Urinary bladder (tissue), 3 donors: ENCODE measurements at regions not wholly inside any gene's neighbourhood (a gene's known extent, or its start where the extent isn't known, plus 50 kb on each side); places are given as distances from the start of the nearest gene placed in this dataset.
A peak's percentile ranks its signal among the peaks of the same experiment; 100 is the strongest.
"Not testable (repeated sequence)": the region's sequence is repeated elsewhere in the genome, so short reads cannot be mapped to it uniquely, and the experiment has no call there.

Source experiments
- DNase-seq: peaks from one replicate; pipeline ENCODE4 v3.0.0-alpha.2; 2015; ENCODE audit errors: extremely low spot score
- H3K27ac ChIP-seq: one replicate; pipeline ENCODE4 v1.5.1; 2013; ENCODE audit warnings: low read depth, mild to moderate bottlenecking, moderate library complexity
- H3K36me3 ChIP-seq: one replicate; pipeline ENCODE4 v1.6.1; 2013; ENCODE audit warnings: mild to moderate bottlenecking, moderate library complexity; ENCODE audit not compliant: insufficient read depth
- H3K4me1 ChIP-seq: one replicate; pipeline ENCODE4 v1.6.1; 2013; ENCODE audit warnings: mild to moderate bottlenecking, moderate library complexity; ENCODE audit not compliant: insufficient read depth
- H3K4me3 ChIP-seq: one replicate; pipeline ENCODE4 v1.5.1; 2013; ENCODE audit warnings: low read depth, low read length
- whole genome bisulfite sequencing: extraction: QIAGEN DNeasy Blood & Tissue Kit; methylation state at CpG from one replicate; pipeline ENCODE4 v1.1.7; 2013; 5-methylcytosine and 5-hydroxymethylcytosine counted together
- donor health status: healthy with polysubstance abuse.
- donor health status: healthy.

DNA sequence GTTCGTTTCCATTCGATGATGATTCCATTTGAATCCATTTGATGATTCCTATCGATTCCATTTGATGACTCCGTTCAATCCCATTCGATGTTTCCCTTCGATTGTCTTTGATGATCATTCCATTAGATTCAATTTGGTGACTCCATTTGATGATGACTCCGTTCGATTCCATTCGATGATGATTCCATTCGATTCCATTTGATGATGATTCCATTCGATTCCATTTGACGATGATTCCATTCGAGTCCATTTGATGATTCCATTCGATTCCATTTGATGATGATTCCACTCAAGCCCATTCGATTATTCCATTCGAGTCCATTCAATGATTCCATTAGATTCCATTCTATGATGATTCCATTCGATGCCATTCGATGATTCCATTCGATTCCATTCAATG is 2730.6 kb downstream of the RPIA start:
- H3K36me3 ChIP-seq, H3K27ac ChIP-seq, DNase-seq, H3K4me1 ChIP-seq, H3K4me3 ChIP-seq: not testable (repeated sequence)
- WGBS: 81% methylated on average over 19 of the region's 19 CpGs

DNA sequence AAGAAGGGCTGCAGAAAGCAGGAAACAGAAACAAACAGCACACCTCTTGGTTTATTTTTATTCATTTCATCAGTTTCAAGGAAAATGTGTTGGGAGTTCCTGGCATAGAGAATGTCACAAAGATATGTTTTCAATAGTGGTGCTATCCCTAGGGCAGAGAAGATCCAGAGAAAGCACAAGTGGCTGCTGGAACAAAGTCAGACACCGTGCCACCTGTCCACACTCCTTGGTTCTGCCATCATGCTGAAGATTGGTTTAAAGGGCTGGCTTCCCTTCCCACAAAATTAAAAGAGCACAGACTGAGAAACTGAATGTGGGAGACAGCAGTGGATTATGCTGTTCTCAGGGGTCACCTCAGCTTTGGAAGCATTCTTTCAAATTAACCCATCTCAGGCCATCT is 2735.7 kb downstream of the RPIA start:
- H3K4me1 ChIP-seq, H3K27ac ChIP-seq, DNase-seq, H3K4me3 ChIP-seq, H3K36me3 ChIP-seq: not testable (repeated sequence)
- 57% methylated on average over 1 of the region's 1 CpG for WGBS

DNA sequence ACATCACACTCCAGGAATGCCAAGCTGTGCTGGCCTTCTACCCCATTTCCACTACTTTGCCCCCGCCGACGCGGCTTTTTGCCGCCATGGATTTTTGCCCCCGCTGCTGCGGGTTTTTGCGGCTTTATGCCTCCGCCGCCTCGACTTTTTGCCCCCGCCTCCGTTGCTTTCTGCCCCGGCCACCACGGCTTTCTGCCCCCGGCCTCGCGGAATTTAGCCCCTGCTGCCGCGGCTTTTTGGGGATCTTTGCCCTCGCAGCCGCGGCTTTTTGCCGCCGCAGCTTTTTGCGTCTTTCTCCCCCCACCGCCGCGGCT is 2750.4 kb downstream of the RPIA start:
- not testable (repeated sequence) for DNase-seq, H3K4me1 ChIP-seq, H3K36me3 ChIP-seq, H3K27ac ChIP-seq
- peak overlapping the region; percentile 36 for H3K4me3 ChIP-seq
- WGBS: 12% methylated on average over 29 of the region's 29 CpGs

DNA sequence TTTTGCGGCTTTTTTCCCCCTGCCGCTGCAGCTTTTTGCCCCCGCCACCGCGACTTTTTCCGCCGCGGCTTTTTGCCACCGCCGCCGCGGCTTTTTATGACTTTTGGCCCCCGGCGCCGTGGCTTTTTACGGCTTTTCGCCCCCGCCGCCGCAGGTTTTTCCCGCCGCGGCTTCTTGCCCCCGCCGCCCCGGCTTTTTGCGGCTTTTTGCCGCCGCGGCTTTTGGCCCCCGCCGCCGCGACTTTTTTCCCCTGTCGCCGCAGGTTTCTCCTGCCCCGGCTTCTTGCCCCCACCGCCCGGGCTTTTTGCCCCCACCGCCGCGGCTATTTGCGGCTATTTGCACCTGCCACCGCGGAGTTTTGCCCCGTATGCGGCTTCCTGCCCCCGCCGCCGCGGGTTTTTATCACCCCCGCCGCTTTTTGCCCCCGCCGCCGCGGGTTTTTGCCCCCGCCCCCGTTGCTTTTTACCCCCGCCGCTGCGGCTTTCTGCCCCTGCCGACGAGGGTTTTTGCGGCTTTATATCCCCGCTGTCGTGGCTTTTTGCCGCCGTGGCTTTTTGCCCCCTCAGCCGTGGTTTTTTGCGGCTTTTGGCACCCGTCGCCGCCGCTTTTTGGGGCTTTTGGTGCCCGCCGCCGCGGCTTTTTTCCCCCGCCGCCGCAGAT is 2750.9 kb downstream of the RPIA start:
- whole genome bisulfite sequencing: 10% methylated on average over 82 of the region's 82 CpGs
- peak overlapping the region; percentile 36 for H3K4me3 ChIP-seq
- peaks cover 2% of the 10 kb centered on the region for H3K4me1 ChIP-seq
- no peak overlapping the region for H3K27ac ChIP-seq
- DNase-seq: no peak
- H3K36me3 ChIP-seq: no peaks in the 10 kb centered on the region

DNA sequence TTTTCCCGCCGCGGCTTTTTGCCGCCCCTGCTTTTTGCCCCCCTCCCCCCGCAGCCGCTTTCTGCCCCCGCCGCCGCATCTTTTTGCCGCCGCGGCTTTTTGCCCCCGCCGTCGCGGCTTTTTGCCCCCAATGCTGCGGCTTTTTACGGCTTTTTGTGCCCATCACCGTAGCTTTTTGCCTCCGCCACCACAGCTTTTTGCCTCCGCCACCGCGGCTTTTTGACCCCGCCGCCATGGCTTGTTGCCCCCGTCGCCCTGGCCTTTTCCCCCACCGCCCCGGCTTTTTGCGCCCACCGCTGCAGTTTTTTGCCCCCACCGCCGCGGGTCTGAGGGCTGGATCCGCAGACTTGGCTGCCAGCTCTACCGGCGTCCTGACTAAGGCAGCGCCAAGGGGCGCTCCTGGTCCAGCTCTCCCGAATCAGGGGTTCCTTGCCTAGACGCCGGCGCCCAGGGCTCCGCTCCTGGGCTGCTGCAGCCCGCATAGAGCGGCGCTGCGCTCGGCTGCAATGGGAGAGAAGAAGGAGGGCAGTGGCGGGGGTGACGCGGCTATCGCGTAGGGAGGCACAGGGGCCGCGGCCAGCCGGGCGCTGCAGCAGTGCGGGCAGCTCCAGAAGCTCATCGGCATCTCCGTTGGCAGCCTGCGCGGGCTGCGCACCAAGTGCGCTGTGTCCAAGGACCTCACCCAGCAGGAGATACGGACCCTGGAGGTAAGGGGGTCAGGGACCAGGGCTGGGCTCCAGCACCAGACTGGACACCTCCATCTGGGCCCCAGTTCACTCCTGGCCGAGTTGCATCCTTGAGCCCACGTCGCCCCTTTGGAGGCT is 2751.6 kb downstream of the RPIA start:
- DNase-seq, H3K36me3 ChIP-seq, H3K4me1 ChIP-seq, H3K27ac ChIP-seq: not testable (repeated sequence)
- WGBS: 16% methylated on average over 49 of the region's 69 CpGs
- peak overlapping the region; percentile 36 for H3K4me3 ChIP-seq

DNA sequence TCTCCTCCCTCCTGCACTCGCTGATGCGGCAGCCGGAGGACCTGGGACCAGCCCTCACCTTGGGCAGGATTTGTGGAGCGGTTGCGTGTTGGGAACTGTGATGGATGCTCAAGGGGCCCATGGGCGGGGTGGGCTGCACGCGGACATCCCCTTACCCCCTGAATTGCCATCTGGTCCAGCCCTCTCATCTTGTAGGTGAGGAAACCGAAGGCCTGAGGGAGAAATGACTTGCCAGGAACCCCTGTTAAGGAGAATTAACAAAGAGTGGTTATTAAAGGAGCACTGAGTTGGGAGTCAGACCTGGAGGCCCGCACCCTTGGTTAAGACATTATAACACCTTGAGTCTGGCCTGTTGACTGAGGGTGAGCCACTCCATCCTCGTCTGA is 2752.2 kb downstream of the RPIA start:
- not testable (repeated sequence) for DNase-seq, H3K27ac ChIP-seq, H3K4me1 ChIP-seq, H3K4me3 ChIP-seq, H3K36me3 ChIP-seq
- WGBS: 62% methylated on average over 9 of the region's 11 CpGs

DNA sequence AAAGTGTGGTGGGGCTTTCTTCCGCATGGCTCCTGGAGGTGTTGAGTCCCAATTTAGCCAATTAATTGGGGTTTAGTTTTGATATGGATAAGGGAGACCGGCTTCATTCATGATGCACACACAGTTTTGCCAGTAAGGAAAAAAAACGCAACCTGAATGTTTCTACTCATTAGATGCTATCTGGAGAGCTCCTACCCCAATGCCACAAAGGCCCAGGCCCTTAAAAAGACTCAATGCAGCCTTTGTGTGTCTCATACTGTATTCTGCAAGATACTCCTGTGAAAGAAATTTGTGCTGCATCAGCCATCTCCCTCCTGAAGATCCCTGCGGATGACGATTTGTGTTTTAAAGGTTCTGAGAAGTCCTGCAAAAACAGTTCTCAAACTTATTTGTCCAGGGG is 2754.2 kb downstream of the RPIA start:
- DNase-seq, H3K4me3 ChIP-seq, H3K27ac ChIP-seq, H3K4me1 ChIP-seq, H3K36me3 ChIP-seq: not testable (repeated sequence)
- 83% methylated on average over 4 of the region's 5 CpGs for WGBS

DNA sequence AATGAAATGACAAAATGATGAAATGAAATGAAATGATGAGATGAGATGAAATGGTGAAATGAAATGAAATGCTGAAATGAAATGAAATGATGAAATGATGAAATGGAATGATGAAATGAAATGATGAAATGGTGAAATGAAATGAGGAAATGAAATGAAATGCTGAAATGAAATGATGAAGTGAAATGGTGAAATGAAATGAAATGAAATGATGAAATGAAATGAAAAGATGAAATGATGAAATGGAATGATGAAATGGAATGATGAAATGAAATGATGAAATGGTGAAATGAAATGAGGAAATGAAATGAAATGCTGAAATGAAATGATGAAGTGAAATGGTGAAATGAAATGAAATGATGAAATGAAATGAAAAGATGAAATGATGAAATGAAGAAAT is 2755.0 kb downstream of the RPIA start:
- not testable (repeated sequence) for H3K4me1 ChIP-seq, H3K4me3 ChIP-seq, DNase-seq, H3K27ac ChIP-seq, H3K36me3 ChIP-seq

DNA sequence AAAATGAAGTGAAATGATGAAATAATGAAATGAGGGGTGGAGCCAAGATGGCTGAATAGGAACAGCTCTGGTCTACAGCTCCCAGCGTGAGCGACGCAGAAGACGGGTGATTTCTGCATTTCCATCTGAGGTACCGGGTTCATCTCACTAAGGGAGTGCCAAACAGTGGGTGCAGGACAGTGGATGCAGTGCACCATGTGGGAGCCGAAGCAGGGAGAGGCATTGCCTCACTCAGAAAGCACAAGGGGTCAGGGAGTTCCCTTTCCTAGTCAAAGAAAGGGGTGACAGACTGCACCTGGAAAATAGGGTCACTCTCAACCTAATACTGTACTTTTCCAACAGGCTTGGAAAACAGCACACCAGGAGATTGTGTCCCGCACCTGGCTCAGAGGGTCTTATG is 2755.4 kb downstream of the RPIA start:
- WGBS: 92% methylated on average over 6 of the region's 7 CpGs
- H3K4me1 ChIP-seq, H3K27ac ChIP-seq, H3K36me3 ChIP-seq, H3K4me3 ChIP-seq, DNase-seq: not testable (repeated sequence)

DNA sequence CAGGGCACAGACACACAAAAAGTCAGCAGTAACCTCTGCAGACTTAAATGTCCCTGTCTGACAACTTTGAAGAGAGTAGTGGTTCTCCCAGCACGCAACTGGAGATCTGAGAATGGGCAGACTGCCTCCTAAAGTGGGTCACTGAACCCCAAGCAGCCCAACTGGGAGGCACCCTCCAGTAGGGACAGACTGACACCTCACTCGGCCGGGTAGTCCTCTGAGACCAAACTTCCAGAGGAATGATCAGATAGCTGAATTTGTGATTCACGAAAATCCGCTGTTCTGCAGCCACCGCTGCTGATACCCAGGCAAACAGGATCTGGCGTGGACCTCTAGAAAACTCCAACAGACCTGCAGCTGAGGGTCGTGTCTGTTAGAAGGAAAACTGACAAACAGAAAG is 2756.0 kb downstream of the RPIA start:
- DNase-seq, H3K36me3 ChIP-seq, H3K27ac ChIP-seq, H3K4me3 ChIP-seq, H3K4me1 ChIP-seq: not testable (repeated sequence)
- WGBS: 89% methylated on average over 7 of the region's 8 CpGs

DNA sequence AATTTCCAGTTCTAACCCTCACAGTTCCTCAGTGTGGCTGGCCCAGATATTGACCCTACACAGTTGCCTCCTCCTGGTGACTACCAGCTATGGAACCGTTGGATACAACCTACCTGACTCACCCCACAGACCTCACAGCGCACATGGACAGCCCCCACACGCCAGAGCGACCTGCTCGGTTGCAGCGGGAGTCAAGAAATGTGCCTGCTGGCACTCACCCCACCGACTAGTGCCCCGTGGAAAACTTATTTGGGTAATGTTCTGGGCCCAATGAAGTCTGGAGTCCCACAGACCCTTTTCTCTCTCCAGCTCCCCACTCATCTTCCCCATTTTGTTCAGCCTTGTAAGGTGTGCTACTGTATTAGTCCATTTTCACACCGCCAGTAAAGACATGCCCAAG is 2770.8 kb downstream of the RPIA start:
- not testable (repeated sequence) for H3K4me1 ChIP-seq, H3K4me3 ChIP-seq, H3K27ac ChIP-seq, DNase-seq, H3K36me3 ChIP-seq
- 76% methylated on average over 9 of the region's 9 CpGs for WGBS

DNA sequence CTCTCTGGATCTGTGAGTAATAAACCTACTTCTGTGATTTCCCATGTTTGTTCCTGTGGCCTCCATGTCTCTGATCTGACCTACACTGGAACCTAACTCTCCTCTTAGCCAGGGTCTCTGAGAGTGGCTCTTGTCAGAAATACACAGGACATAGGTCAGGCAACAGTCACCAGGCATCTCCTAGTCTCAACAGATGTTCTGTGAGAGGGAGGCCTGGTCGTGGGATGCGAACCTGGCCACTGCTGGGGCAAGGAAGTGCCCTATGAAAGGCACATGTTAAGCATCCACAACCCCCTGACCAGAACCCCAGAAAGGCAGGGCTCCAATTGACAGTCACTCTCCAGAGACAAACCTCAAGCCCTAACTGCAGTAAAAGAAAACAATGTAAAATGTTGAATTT is 2771.5 kb downstream of the RPIA start:
- not testable (repeated sequence) for H3K4me1 ChIP-seq, H3K27ac ChIP-seq, H3K36me3 ChIP-seq, H3K4me3 ChIP-seq, DNase-seq
- 78% methylated on average over 2 of the region's 2 CpGs for WGBS

DNA sequence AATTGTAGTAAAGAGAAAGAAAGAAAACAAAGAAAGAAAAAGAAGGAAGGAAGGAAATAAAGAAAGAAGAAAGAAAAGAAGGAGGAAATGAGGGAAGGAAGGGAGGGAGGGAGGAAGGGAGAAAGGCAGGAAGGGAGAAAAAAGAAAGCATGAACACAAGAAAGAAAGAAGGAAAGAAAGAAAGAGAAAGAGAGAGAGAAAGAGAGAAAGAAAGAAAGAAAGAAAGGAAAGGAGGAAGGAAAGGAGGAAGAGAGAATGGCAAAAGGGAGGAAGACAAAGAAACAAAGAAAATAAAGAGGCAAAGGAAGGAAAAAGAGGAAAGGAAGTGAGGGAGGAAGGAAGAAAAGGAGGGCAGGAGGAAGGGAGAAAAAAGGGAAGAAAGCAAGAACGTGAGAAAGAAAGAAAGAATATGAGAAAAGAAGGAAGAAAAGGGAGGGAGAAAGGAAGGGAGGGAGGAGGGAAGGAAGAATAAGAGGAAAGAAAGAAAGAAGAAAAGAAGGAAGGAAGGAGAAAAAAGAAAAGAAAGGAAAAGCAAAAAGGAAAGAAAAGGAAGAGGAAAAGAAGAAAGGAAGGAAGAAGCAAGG is 2775.4 kb downstream of the RPIA start:
- DNase-seq, H3K4me3 ChIP-seq, H3K4me1 ChIP-seq, H3K27ac ChIP-seq, H3K36me3 ChIP-seq: not testable (repeated sequence)
- 25% methylated on average over 1 of the region's 1 CpG for WGBS

DNA sequence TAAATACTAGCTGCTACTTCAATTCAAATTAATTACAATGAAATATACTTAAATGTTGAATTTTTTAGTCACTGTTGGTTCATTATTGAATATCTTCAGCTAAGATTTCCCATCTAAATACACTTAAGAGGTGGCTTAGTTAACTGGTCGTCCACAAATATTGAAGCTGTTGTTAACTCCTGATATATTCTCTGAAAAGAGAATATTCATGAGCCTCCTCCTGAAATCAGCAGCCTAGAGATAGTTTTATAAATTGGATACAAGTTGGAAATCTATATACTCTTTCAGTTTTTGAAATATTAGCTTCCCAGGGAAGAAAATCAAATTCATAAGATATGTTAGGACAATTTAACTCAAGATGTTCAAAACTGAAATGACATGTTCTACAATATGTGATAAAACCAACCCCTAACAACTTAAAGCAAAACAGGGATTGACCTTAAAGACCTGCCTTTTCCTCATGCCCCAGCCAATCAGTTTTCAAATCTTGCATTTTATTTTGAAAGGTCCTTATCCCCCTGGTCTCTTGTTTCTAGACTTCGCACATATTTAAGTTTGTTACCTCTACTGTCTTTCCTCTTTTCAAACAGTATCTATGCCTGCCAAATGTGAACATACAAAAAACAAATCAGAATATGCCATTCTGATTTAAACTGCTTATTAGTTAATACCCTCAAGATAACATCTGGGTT is 2784.9 kb downstream of the RPIA start:
- not testable (repeated sequence) for H3K36me3 ChIP-seq, H3K27ac ChIP-seq, H3K4me3 ChIP-seq, H3K4me1 ChIP-seq, DNase-seq
- 22% methylated on average over 2 of the region's 2 CpGs for WGBS
